ENCODE measurements at regions not wholly inside any gene's neighbourhood (a gene's known extent, or its start where the extent isn't known, plus 50 kb on each side); places are given as distances from the start of the nearest gene placed in this dataset.

DNA sequence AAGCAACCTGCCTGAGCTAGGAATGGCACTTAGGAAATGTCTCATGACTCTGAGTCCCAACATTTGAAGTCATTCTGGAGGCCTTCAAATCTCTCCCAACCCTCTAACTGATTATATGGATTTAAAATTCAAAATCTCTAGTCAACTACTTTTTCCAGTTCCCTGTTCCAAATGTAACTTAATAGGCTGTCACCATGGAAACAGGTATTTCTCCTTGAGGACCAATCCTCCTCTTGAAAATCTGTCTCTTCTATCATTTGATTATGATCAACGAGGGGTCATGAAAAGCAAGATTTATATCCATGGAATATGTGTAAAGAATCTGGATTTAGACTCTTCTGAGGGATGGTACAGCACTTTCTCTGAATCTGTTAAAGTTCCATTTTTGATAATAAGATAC, 127.3 kb upstream of the DTNBP1 start (continued):
- TF ChIP-seq, protein P1, sequence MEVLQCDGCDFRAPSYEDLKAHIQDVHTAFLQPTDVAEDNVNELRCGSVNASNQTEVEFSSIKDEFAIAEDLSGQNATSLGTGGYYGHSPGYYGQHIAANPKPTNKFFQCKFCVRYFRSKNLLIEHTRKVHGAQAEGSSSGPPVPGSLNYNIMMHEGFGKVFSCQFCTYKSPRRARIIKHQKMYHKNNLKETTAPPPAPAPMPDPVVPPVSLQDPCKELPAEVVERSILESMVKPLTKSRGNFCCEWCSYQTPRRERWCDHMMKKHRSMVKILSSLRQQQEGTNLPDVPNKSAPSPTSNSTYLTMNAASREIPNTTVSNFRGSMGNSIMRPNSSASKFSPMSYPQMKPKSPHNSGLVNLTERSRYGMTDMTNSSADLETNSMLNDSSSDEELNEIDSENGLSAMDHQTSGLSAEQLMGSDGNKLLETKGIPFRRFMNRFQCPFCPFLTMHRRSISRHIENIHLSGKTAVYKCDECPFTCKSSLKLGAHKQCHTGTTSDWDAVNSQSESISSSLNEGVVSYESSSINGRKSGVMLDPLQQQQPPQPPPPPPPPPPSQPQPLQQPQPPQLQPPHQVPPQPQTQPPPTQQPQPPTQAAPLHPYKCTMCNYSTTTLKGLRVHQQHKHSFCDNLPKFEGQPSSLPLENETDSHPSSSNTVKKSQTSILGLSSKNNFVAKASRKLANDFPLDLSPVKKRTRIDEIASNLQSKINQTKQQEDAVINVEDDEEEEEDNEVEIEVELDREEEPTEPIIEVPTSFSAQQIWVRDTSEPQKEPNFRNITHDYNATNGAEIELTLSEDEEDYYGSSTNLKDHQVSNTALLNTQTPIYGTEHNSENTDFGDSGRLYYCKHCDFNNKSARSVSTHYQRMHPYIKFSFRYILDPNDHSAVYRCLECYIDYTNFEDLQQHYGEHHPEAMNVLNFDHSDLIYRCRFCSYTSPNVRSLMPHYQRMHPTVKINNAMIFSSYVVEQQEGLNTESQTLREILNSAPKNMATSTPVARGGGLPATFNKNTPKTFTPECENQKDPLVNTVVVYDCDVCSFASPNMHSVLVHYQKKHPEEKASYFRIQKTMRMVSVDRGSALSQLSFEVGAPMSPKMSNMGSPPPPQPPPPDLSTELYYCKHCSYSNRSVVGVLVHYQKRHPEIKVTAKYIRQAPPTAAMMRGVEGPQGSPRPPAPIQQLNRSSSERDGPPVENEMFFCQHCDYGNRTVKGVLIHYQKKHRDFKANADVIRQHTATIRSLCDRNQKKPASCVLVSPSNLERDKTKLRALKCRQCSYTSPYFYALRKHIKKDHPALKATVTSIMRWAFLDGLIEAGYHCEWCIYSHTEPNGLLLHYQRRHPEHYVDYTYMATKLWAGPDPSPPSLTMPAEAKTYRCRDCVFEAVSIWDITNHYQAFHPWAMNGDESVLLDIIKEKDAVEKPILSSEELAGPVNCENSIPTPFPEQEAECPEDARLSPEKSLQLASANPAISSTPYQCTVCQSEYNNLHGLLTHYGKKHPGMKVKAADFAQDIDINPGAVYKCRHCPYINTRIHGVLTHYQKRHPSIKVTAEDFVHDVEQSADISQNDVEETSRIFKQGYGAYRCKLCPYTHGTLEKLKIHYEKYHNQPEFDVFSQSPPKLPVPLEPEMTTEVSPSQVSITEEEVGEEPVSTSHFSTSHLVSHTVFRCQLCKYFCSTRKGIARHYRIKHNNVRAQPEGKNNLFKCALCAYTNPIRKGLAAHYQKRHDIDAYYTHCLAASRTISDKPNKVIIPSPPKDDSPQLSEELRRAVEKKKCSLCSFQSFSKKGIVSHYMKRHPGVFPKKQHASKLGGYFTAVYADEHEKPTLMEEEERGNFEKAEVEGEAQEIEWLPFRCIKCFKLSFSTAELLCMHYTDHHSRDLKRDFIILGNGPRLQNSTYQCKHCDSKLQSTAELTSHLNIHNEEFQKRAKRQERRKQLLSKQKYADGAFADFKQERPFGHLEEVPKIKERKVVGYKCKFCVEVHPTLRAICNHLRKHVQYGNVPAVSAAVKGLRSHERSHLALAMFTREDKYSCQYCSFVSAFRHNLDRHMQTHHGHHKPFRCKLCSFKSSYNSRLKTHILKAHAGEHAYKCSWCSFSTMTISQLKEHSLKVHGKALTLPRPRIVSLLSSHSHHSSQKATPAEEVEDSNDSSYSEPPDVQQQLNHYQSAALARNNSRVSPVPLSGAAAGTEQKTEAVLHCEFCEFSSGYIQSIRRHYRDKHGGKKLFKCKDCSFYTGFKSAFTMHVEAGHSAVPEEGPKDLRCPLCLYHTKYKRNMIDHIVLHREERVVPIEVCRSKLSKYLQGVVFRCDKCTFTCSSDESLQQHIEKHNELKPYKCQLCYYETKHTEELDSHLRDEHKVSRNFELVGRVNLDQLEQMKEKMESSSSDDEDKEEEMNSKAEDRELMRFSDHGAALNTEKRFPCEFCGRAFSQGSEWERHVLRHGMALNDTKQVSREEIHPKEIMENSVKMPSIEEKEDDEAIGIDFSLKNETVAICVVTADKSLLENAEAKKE (CRISPR knock-in tag; IDR thresholded peaks at IDR 0.05): no peak
- TF ChIP-seq CREB1 (CRISPR knock-in tag; IDR thresholded peaks at IDR 0.05; ENCODE audit: low read depth): no peak

DNA sequence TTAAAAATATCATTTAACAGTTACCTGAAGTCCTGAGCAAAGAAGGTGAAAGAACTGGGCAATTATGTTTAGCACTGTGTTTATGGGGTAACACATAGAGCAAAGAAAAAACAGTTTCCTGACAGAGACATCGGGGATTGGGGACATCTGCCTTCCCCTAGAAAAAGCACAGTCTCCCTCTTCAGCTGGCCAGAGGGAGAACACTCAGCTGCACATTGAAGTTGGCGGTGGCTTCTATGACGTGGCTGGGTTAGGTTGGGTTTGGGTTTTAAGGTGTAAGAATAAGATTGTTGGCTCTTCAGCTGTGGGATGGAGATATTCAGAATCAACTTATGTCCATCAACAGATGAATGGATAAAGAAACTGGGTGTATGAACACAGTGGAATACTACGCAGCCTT, 124.0 kb upstream of the DTNBP1 start:
- no peak for DNase-seq (ENCODE audit: low spot score)
- Histone ChIP-seq H3K27me3 (ENCODE audit: insufficient read depth) (no peaks in the 10 kb centered on the region), H3K4me1 (ENCODE audit: insufficient read depth) (peaks cover 7% of the 10 kb centered on the region; the same call in 1 of the 2 replicates), H3K4me2 (no peak overlapping the region), H3F3A (replicated peaks; ENCODE audit: low read depth) (no peaks in the 10 kb centered on the region), H4K20me1 (replicated peaks; ENCODE audit: insufficient read depth) (no peaks in the 10 kb centered on the region), H2AFZ (no peak overlapping the region), H3K79me2 (replicated peaks; ENCODE audit: insufficient read depth) (no peaks in the 10 kb centered on the region), H3K4me3 (no peak overlapping the region), H3K9me2 (ENCODE audit: insufficient read depth) (peaks cover 22% of the 10 kb centered on the region), H3K27ac (ENCODE audit: low read depth) (no peak overlapping the region), H3K36me3 (ENCODE audit: insufficient read depth) (no peaks in the 10 kb centered on the region)
- no peak overlapping the region for H3K27ac Mint-ChIP-seq
- peaks cover 1% of the 10 kb centered on the region for H3K27me3 Mint-ChIP-seq (ENCODE audit: insufficient read depth, low read depth, poor library complexity)
- H3K9me3 Mint-ChIP-seq: peaks cover 4% of the 10 kb centered on the region; the same call in 1 of the 3 replicates
- no peak overlapping the region for H3K4me3 Mint-ChIP-seq
- no peaks in the 10 kb centered on the region; the same call in 2 of the 3 replicates for H3K4me1 Mint-ChIP-seq
- ATAC-seq: no peak
- H3K36me3 Mint-ChIP-seq (ENCODE audit: low read depth): peaks cover 4% of the 10 kb centered on the region; the same call in 2 of the 3 replicates
- TF ChIP-seq ZNF114 (CRISPR knock-in tag; IDR thresholded peaks at IDR 0.05) (no peak), JUNB (IDR thresholded peaks at IDR 0.05; ENCODE audit: unreplicated experiment) (no peak), NANOG (IDR thresholded peaks at IDR 0.05; ENCODE audit: borderline replicate concordance) (no peak), ZNF331 (CRISPR knock-in tag; IDR thresholded peaks at IDR 0.05; ENCODE audit: low read depth) (no peak), EZH2phosphoT487 (IDR thresholded peaks at IDR 0.05; ENCODE audit: unreplicated experiment) (no peak), EZH2 (IDR thresholded peaks at IDR 0.05; ENCODE audit: low read depth, unreplicated experiment) (no peak), POLR2AphosphoS5 (IDR thresholded peaks at IDR 0.05; ENCODE audit: low read depth) (no peak)
- TF ChIP-seq, protein P2, sequence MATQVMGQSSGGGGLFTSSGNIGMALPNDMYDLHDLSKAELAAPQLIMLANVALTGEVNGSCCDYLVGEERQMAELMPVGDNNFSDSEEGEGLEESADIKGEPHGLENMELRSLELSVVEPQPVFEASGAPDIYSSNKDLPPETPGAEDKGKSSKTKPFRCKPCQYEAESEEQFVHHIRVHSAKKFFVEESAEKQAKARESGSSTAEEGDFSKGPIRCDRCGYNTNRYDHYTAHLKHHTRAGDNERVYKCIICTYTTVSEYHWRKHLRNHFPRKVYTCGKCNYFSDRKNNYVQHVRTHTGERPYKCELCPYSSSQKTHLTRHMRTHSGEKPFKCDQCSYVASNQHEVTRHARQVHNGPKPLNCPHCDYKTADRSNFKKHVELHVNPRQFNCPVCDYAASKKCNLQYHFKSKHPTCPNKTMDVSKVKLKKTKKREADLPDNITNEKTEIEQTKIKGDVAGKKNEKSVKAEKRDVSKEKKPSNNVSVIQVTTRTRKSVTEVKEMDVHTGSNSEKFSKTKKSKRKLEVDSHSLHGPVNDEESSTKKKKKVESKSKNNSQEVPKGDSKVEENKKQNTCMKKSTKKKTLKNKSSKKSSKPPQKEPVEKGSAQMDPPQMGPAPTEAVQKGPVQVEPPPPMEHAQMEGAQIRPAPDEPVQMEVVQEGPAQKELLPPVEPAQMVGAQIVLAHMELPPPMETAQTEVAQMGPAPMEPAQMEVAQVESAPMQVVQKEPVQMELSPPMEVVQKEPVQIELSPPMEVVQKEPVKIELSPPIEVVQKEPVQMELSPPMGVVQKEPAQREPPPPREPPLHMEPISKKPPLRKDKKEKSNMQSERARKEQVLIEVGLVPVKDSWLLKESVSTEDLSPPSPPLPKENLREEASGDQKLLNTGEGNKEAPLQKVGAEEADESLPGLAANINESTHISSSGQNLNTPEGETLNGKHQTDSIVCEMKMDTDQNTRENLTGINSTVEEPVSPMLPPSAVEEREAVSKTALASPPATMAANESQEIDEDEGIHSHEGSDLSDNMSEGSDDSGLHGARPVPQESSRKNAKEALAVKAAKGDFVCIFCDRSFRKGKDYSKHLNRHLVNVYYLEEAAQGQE (IDR thresholded peaks at IDR 0.05; ENCODE audit: unreplicated experiment): no peak
- TF ChIP-seq, protein P3, sequence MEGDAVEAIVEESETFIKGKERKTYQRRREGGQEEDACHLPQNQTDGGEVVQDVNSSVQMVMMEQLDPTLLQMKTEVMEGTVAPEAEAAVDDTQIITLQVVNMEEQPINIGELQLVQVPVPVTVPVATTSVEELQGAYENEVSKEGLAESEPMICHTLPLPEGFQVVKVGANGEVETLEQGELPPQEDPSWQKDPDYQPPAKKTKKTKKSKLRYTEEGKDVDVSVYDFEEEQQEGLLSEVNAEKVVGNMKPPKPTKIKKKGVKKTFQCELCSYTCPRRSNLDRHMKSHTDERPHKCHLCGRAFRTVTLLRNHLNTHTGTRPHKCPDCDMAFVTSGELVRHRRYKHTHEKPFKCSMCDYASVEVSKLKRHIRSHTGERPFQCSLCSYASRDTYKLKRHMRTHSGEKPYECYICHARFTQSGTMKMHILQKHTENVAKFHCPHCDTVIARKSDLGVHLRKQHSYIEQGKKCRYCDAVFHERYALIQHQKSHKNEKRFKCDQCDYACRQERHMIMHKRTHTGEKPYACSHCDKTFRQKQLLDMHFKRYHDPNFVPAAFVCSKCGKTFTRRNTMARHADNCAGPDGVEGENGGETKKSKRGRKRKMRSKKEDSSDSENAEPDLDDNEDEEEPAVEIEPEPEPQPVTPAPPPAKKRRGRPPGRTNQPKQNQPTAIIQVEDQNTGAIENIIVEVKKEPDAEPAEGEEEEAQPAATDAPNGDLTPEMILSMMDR (conservative IDR thresholded peaks at IDR 0.05; ENCODE audit: low read depth in 2 of 2): no peak
- TF ChIP-seq, protein P4, sequence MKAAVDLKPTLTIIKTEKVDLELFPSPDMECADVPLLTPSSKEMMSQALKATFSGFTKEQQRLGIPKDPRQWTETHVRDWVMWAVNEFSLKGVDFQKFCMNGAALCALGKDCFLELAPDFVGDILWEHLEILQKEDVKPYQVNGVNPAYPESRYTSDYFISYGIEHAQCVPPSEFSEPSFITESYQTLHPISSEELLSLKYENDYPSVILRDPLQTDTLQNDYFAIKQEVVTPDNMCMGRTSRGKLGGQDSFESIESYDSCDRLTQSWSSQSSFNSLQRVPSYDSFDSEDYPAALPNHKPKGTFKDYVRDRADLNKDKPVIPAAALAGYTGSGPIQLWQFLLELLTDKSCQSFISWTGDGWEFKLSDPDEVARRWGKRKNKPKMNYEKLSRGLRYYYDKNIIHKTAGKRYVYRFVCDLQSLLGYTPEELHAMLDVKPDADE (IDR thresholded peaks at IDR 0.05): no peak
